PC-9 (cell line): ENCODE measurements at regions not wholly inside any gene's neighbourhood (a gene's known extent, or its start where the extent isn't known, plus 50 kb on each side); places are given as distances from the start of the nearest gene placed in this dataset.

Experiments
- CTCF ChIP-seq: fragments of 200-600 bp; sonication (generic); conservative IDR thresholded peaks from 2 replicates; pipeline ENCODE4 v1.6.1; 2017; ENCODE audit warnings: mixed run types, antibody characterized with exemption, mild to moderate bottlenecking, moderate library complexity
- EZH2 ChIP-seq: fragments of 200-600 bp; sonication (generic); IDR thresholded peaks from 2 replicates; pipeline ENCODE4 v1.8.0; 2017; ENCODE audit warnings: antibody characterized with exemption, low read depth

GRCh38 chr3:106001923-106002322 lies 133.1 kb upstream of the CBLB start:
- TF ChIP-seq CTCF (no peak), EZH2 (no peak)
